GM10266 (cell line): ENCODE measurements at regions not wholly inside any gene's neighbourhood (a gene's known extent, or its start where the extent isn't known, plus 50 kb on each side); places are given as distances from the start of the nearest gene placed in this dataset.

Source experiments
- DNase-seq: peaks from one replicate; pipeline ENCODE4 v3.0.0; 2012; ENCODE audit errors: extremely low spot score
- CTCF ChIP-seq: IDR thresholded peaks from 2 replicates; pipeline ENCODE4 v1.5.1; 2012; ENCODE audit warnings: mild to moderate bottlenecking, low read depth; ENCODE audit not compliant: control insufficient read depth, insufficient read depth; ENCODE audit errors: missing control alignments

- DNase-seq, result no peak
- no peak for TF ChIP-seq CTCF
These were observed 345.3 kb downstream of the EN1 start for GRCh38 chr2:118502106-118502505.

GRCh38 chr2:118498943-118499342 lies 348.5 kb downstream of the EN1 start:
- TF ChIP-seq CTCF, result no peak

GRCh38 chr2:118496870-118497611 lies 350.4 kb downstream of the EN1 start:
- no peak for TF ChIP-seq CTCF
- DNase-seq, result no peak

More at GRCh38 chr2:118498943-118499342, 348.5 kb downstream of the EN1 start:
- DNase-seq, result no peak

GRCh38 chr2:118496467-118496866 lies 351.0 kb downstream of the EN1 start:
- no peak for DNase-seq
- no peak for TF ChIP-seq CTCF

- no peak for DNase-seq
- no peak for TF ChIP-seq CTCF
These were observed 352.2 kb downstream of the EN1 start for GRCh38 chr2:118495290-118495689.

- no peak for TF ChIP-seq CTCF
- DNase-seq, result no peak
These were observed 354.2 kb downstream of the EN1 start for GRCh38 chr2:118493213-118493612.

GRCh38 chr2:118492335-118492734 lies 355.1 kb downstream of the EN1 start:
- no peak for DNase-seq

More at GRCh38 chr2:118492335-118492734, 355.1 kb downstream of the EN1 start:
- no peak for TF ChIP-seq CTCF
